A549 (cell line): ENCODE measurements at regions not wholly inside any gene's neighbourhood (a gene's known extent, or its start where the extent isn't known, plus 50 kb on each side); places are given as distances from the start of the nearest gene placed in this dataset.
"Not testable (repeated sequence)": the region's sequence is repeated elsewhere in the genome, so short reads cannot be mapped to it uniquely, and the experiment has no call there.

ENCODE experiments used
- EP300 ChIP-seq, 2 experiments: fragments of >200 bp; sonication (Bioruptor Twin); formaldehyde crosslinking; IDR thresholded peaks; 2 replicates in 1 of 2; 3 replicates in 1 of 2; pipeline ENCODE4 v1.6.1; 2016 to 2017
- MAZ ChIP-seq: fragments of 150-350 bp; IDR thresholded peaks from 2 replicates; pipeline ENCODE4 v1.6.1; 2014; ENCODE audit warnings: antibody characterized with exemption, low read depth, low read length, borderline replicate concordance
- ZC3H11A ChIP-seq: fragments of 450-650 bp; IDR thresholded peaks from 2 replicates; pipeline ENCODE4 v1.6.1; 2014; ENCODE audit warnings: antibody characterized with exemption, mild to moderate bottlenecking
- ZSCAN20 ChIP-seq: fragments of 250-450 bp; sonication (Bioruptor Pico); IDR thresholded peaks from 2 replicates; pipeline ENCODE4 v1.8.0; 2022; ENCODE audit warnings: mild to moderate bottlenecking, moderate library complexity
- TF ChIP-seq, protein P1 (sequence below): fragments of 200-600 bp; sonication (generic); IDR thresholded peaks from 2 replicates; pipeline ENCODE4 v1.6.1; 2016; ENCODE audit warnings: antibody characterized with exemption, mild to moderate bottlenecking, moderate library complexity
- TF ChIP-seq, protein P2 (sequence below): fragments of >200 bp; sonication (Bioruptor Twin); formaldehyde crosslinking; IDR thresholded peaks from 3 replicates; pipeline ENCODE4 v1.5.1; 2016
- TF ChIP-seq, protein P3 (sequence below): fragments of 150-350 bp; IDR thresholded peaks from 2 replicates; pipeline ENCODE4 v1.6.1; 2014; ENCODE audit warnings: low read depth, mild to moderate bottlenecking, low read length
- TF ChIP-seq, protein P4 (sequence below): IDR thresholded peaks from 2 replicates; pipeline ENCODE4 v1.6.1; 2012

DNA sequence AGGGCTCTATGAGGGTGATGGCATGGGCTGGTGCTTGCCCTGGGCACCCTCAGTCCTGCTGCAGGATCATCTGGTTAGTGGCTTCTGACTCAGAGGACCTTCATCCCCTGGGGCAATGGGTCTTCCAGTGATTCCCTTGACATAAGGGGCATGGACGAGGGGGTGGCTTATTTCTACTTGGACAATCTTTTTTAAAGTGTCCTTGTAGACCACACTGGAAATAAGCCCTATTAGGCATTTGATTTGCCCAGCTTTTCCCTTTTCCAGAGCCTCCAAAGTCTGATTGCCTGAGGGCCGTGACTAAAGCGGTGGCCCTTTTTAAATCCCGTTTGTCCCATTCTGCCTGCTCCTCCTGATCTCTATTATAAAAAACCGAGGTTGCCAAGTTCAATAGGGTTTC lies 251.2 kb upstream of the CNR1 start:
- TF ChIP-seq, protein P1, sequence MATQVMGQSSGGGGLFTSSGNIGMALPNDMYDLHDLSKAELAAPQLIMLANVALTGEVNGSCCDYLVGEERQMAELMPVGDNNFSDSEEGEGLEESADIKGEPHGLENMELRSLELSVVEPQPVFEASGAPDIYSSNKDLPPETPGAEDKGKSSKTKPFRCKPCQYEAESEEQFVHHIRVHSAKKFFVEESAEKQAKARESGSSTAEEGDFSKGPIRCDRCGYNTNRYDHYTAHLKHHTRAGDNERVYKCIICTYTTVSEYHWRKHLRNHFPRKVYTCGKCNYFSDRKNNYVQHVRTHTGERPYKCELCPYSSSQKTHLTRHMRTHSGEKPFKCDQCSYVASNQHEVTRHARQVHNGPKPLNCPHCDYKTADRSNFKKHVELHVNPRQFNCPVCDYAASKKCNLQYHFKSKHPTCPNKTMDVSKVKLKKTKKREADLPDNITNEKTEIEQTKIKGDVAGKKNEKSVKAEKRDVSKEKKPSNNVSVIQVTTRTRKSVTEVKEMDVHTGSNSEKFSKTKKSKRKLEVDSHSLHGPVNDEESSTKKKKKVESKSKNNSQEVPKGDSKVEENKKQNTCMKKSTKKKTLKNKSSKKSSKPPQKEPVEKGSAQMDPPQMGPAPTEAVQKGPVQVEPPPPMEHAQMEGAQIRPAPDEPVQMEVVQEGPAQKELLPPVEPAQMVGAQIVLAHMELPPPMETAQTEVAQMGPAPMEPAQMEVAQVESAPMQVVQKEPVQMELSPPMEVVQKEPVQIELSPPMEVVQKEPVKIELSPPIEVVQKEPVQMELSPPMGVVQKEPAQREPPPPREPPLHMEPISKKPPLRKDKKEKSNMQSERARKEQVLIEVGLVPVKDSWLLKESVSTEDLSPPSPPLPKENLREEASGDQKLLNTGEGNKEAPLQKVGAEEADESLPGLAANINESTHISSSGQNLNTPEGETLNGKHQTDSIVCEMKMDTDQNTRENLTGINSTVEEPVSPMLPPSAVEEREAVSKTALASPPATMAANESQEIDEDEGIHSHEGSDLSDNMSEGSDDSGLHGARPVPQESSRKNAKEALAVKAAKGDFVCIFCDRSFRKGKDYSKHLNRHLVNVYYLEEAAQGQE: not testable (repeated sequence)
- TF ChIP-seq, protein P2, sequence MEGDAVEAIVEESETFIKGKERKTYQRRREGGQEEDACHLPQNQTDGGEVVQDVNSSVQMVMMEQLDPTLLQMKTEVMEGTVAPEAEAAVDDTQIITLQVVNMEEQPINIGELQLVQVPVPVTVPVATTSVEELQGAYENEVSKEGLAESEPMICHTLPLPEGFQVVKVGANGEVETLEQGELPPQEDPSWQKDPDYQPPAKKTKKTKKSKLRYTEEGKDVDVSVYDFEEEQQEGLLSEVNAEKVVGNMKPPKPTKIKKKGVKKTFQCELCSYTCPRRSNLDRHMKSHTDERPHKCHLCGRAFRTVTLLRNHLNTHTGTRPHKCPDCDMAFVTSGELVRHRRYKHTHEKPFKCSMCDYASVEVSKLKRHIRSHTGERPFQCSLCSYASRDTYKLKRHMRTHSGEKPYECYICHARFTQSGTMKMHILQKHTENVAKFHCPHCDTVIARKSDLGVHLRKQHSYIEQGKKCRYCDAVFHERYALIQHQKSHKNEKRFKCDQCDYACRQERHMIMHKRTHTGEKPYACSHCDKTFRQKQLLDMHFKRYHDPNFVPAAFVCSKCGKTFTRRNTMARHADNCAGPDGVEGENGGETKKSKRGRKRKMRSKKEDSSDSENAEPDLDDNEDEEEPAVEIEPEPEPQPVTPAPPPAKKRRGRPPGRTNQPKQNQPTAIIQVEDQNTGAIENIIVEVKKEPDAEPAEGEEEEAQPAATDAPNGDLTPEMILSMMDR: not testable (repeated sequence)
- not testable (repeated sequence) for TF ChIP-seq EP300 (IDR thresholded peaks at IDR 0.05); ZC3H11A; ZSCAN20; MAZ
- TF ChIP-seq, protein P3, sequence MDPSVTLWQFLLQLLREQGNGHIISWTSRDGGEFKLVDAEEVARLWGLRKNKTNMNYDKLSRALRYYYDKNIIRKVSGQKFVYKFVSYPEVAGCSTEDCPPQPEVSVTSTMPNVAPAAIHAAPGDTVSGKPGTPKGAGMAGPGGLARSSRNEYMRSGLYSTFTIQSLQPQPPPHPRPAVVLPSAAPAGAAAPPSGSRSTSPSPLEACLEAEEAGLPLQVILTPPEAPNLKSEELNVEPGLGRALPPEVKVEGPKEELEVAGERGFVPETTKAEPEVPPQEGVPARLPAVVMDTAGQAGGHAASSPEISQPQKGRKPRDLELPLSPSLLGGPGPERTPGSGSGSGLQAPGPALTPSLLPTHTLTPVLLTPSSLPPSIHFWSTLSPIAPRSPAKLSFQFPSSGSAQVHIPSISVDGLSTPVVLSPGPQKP: not testable (repeated sequence)
- TF ChIP-seq, protein P4, sequence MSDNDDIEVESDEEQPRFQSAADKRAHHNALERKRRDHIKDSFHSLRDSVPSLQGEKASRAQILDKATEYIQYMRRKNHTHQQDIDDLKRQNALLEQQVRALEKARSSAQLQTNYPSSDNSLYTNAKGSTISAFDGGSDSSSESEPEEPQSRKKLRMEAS: not testable (repeated sequence)
